ENCODE measurements at regions not wholly inside any gene's neighbourhood (a gene's known extent, or its start where the extent isn't known, plus 50 kb on each side); places are given as distances from the start of the nearest gene placed in this dataset.

DNA sequence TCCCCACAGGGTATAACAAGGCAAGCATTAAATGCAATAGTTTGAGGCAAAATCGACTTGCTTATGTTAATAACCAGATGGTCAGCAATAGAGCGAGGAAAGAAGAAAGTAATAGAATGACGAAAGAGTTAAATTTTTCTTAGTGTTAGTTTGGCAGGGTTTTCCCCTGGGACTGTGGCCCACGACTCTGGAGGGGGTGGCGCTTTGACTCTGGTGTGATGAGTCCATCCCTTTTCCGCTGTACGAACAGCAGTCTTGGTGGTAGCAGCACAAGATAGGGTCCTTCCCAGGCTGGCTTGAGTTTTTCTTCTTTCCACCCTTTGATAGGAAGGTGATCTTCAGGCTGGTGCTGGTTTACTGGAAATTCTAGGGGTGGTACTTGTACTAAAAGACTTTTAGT lies 69.2 kb upstream of the GMDS start:
- WGBS, 4 donors, result 62 to 77% (median 73%) methylated on average over 7 of the region's 7 CpGs
- no peak overlapping the region for H3K4me3 ChIP-seq

DNA sequence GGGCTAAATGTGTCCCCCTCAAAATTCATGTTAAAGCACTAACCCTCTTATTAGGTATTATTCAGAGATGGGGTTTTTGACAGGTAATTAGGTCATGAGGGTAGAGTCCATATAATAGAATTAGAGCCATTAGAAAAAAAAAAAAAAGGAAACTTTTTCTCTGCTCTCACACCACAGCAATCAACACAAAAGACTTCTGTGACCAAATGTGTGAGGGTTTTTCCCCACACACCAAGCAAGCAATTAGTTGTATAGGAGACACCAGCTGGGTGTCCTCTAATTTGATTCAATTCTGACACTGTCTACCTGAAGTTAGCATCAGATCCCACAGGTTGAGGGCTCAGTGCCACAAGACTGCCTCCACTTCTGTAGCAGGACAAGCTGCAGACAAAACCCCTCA lies 64.6 kb upstream of the GMDS start:
- Histone ChIP-seq H3K4me3 (no peak overlapping the region), H3K9me3 (no peaks in the 10 kb centered on the region), H3K27ac (no peak overlapping the region), H3K36me3 (no peaks in the 10 kb centered on the region), H3K4me1 (no peaks in the 10 kb centered on the region), H3K27me3 (no peaks in the 10 kb centered on the region)
- no peak for TF ChIP-seq POLR2A (IDR thresholded peaks at IDR 0.05)
- TF ChIP-seq, protein P1, sequence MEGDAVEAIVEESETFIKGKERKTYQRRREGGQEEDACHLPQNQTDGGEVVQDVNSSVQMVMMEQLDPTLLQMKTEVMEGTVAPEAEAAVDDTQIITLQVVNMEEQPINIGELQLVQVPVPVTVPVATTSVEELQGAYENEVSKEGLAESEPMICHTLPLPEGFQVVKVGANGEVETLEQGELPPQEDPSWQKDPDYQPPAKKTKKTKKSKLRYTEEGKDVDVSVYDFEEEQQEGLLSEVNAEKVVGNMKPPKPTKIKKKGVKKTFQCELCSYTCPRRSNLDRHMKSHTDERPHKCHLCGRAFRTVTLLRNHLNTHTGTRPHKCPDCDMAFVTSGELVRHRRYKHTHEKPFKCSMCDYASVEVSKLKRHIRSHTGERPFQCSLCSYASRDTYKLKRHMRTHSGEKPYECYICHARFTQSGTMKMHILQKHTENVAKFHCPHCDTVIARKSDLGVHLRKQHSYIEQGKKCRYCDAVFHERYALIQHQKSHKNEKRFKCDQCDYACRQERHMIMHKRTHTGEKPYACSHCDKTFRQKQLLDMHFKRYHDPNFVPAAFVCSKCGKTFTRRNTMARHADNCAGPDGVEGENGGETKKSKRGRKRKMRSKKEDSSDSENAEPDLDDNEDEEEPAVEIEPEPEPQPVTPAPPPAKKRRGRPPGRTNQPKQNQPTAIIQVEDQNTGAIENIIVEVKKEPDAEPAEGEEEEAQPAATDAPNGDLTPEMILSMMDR (IDR thresholded peaks at IDR 0.05), result no peak
- intact Hi-C loops (cut with DNase I), result no loop called here
- ATAC-seq, result no peak
- no peak for DNase-seq

More for the DNA sequence above, 69.2 kb upstream of the GMDS start:
- ATAC-seq (no peak), DNase-seq (no peak)
- no peaks in the 10 kb centered on the region for H3K36me3 ChIP-seq
- H3K4me1 ChIP-seq, result no peaks in the 10 kb centered on the region
- intact Hi-C loops (cut with DNase I), result no loop called here
- no peaks in the 10 kb centered on the region for H3K27me3 ChIP-seq
- TF ChIP-seq, protein P1 (IDR thresholded peaks at IDR 0.05), result no peak
- no peak for TF ChIP-seq POLR2A (IDR thresholded peaks at IDR 0.05)
- peaks cover 0 to 5% (median 0%) of the 10 kb centered on the region in 12 donors for H3K9me3 ChIP-seq
- no peak overlapping the region for H3K27ac ChIP-seq

DNA sequence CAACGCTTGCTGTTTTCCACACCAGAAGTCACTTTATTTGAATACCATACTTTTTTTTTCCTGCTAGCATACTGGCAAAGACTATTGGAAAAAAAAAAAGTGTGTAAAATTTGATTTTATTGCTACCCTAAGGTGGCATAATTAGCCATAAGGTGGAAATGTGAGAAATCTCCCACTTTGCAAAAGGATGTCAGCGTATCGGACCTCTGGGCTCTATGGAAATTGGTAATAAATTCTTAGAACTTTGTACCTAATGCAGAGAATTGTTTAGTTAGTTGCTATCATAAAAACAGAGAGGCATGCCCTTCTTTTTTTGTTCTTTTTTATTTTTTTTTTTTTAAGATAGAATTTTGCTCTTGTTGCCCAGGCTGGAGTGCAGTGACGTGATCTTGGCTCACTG lies 63.7 kb upstream of the GMDS start:
- H3K9me3 ChIP-seq, result no peaks in the 10 kb centered on the region
- H3K36me3 ChIP-seq, result no peaks in the 10 kb centered on the region
- H3K27ac ChIP-seq, result no peak overlapping the region
- no peak overlapping the region for H3K4me3 ChIP-seq
- TF ChIP-seq, protein P1 (IDR thresholded peaks at IDR 0.05), result no peak
- no peak for TF ChIP-seq POLR2A (IDR thresholded peaks at IDR 0.05)
- WGBS, 4 donors, result 94 to 98% (median 98%) methylated on average over 4 of the region's 4 CpGs
- no peaks in the 10 kb centered on the region for H3K4me1 ChIP-seq
- DNase-seq (no peak), ATAC-seq (no peak)
- intact Hi-C loops (cut with DNase I), result loop anchor here in 1 of 10 donors (5.0 kb wide), 1 partner anchor 57 kb away; no protein-coding TSS in a partner anchor
- no peaks in the 10 kb centered on the region for H3K27me3 ChIP-seq

DNA sequence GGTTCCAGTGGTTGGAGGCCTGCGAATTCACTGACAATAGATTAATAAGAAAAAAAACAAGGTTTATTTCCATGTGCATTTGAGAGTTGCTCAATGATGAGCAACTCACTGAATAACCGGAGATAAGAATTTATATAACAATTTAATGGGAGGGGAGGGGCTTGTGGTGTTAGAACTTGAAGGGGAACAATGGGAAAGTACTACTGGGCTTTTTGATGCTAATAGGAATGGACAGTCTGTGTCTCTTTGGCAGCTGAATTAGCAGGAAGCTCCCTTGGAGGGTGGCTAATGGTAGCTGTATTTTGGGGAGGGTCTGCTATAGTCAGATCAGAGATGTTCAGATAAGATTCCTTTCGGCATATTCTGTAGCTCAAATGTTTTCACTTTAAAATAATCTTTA lies 62.4 kb upstream of the GMDS start:
- Histone ChIP-seq H3K4me1 (no peaks in the 10 kb centered on the region), H3K9me3 (no peaks in the 10 kb centered on the region), H3K27ac (no peak overlapping the region), H3K36me3 (no peaks in the 10 kb centered on the region), H3K4me3 (no peak overlapping the region), H3K27me3 (no peaks in the 10 kb centered on the region)
- intact Hi-C loops (cut with DNase I), result loop anchor here in 1 of 10 donors (5.0 kb wide), 1 partner anchor 55 kb away; no protein-coding TSS in a partner anchor
- 90 to 94% (median 92%) methylated on average over 3 of the region's 3 CpGs for WGBS, 4 donors
- ATAC-seq (no peak), DNase-seq (no peak)
- TF ChIP-seq, protein P1 (IDR thresholded peaks at IDR 0.05), result no peak
- no peak for TF ChIP-seq POLR2A (IDR thresholded peaks at IDR 0.05)
